ENCODE measurements at regions not wholly inside any gene's neighbourhood (a gene's known extent, or its start where the extent isn't known, plus 50 kb on each side); places are given as distances from the start of the nearest gene placed in this dataset.

- DNase-seq = no peak
Observed at GRCh38 chr13:76795701-76796695, 90.2 kb downstream of the KCTD12 start.

- no peak for DNase-seq
Observed at GRCh38 chr13:76792731-76793347, 93.4 kb downstream of the KCTD12 start.

- DNase-seq = no peak
Observed at GRCh38 chr13:76790980-76791819, 95.0 kb downstream of the KCTD12 start.

- no peak for DNase-seq
Observed at GRCh38 chr13:76790526-76790925, 95.7 kb downstream of the KCTD12 start.

GRCh38 chr13:76783798-76784197, 102.4 kb downstream of the KCTD12 start:
- no peak for DNase-seq

- no peak for DNase-seq
Observed at GRCh38 chr13:76778853-76779252, 107.4 kb downstream of the KCTD12 start.

- no peak for DNase-seq
Observed at GRCh38 chr13:76777096-76777495, 109.1 kb downstream of the KCTD12 start.

- no peak for DNase-seq
Observed at GRCh38 chr13:76775088-76775740, 111.0 kb downstream of the KCTD12 start.

- no peak for DNase-seq
Observed at GRCh38 chr13:76773448-76774094, 112.6 kb downstream of the KCTD12 start.

GRCh38 chr13:76772241-76772640, 114.0 kb downstream of the KCTD12 start:
- DNase-seq = no peak

GRCh38 chr13:76769271-76769791, 116.9 kb downstream of the KCTD12 start:
- no peak for DNase-seq

GRCh38 chr13:76768384-76768783, 117.8 kb downstream of the KCTD12 start:
- no peak for DNase-seq

- DNase-seq = no peak
Observed at GRCh38 chr13:76764916-76765315, 121.3 kb downstream of the KCTD12 start.

GRCh38 chr13:76764429-76764828, 121.8 kb downstream of the KCTD12 start:
- no peak for DNase-seq

GRCh38 chr13:76762721-76763120, 123.5 kb downstream of the KCTD12 start:
- DNase-seq = no peak

GRCh38 chr13:76759877-76760276, 126.3 kb downstream of the KCTD12 start:
- DNase-seq = no peak

GRCh38 chr13:76758738-76759137, 127.5 kb downstream of the KCTD12 start:
- no peak for DNase-seq

- DNase-seq = no peak
Observed at GRCh38 chr13:76758257-76758656, 127.9 kb downstream of the KCTD12 start.

GRCh38 chr13:76756451-76756850, 129.8 kb downstream of the KCTD12 start:
- DNase-seq = no peak

GRCh38 chr13:76754414-76754813, 131.8 kb downstream of the KCTD12 start:
- DNase-seq = no peak

GRCh38 chr13:76751278-76751677, 134.9 kb downstream of the KCTD12 start:
- DNase-seq = no peak

- no peak for DNase-seq
Observed at GRCh38 chr13:76750126-76750525, 136.1 kb downstream of the KCTD12 start.

Data from GOT3 (cell line).